Epidermal melanocyte (primary cell): ENCODE measurements at regions not wholly inside any gene's neighbourhood (a gene's known extent, or its start where the extent isn't known, plus 50 kb on each side); places are given as distances from the start of the nearest gene placed in this dataset.
"Not testable (repeated sequence)": the region's sequence is repeated elsewhere in the genome, so short reads cannot be mapped to it uniquely, and the experiment has no call there.

Experiments used
- DNase-seq: peaks from one replicate; pipeline ENCODE4 v3.0.0; 2011; ENCODE audit warnings: low spot score; ENCODE audit not compliant: insufficient read length

DNA sequence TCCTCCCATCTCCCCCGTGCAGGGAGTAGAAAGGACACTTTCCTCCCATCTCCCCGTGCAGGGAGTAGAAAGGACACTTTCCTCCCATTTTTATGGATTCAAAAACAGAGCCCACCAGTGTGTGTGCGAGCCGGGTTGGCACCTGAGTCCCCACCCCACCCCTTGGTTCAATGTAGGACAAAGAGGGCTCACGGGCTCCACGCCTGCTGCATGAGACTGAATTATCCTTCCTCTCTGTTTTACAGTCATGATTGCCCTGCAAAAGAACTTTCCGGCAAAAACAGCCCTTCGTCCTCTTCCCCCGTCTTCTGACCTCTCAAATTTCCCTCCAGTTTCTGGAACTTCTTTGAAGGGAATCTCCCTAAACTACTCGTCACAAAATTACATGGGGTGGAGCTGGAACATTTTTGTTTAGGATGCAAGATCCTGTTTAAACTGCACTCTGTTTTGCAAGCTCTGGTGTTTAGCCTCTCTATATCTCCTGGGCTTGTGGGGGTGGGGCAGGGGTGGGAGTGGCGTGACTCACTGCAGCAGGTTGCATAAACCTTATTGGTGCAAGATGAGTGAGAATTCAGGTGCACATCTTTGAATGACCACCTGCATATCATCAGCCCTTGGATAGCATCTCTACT lies 99.8 kb downstream of the PSMG1 start:
- no peak for DNase-seq

DNA sequence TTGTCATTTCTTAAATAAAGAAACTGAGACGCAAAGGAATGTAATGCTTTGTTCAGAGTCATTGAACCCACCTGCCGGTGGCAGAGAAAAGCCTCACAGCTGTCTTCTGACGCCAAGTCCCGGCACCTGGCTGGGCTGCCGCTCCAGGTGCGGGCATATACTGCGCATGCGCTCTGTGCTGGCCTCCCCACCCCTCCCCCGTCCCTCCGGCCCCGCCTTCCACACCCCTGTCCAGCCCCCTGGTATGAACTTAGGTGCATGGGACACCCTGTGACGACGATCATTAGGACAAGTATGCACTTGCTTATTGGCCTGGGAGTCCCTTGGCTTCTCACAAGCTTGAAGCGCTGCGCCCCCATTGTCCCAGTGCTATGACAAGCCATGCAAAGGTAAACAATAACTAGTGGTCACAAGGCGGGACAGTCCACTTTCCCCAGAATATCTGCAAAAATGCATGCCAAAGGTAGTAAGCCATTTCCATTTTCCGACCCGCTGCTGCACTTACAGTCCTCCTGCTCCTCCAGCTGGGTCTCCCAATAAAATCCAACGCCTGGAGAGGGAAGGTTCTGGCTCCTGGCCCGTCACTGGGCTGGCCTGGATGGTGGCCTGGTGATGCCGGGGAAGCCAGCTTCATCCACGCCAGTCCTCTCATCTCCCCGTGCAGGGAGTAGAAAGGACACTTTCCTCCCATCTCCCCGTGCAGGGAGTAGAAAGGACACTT lies 100.4 kb downstream of the PSMG1 start:
- DNase-seq, result no peak

DNA sequence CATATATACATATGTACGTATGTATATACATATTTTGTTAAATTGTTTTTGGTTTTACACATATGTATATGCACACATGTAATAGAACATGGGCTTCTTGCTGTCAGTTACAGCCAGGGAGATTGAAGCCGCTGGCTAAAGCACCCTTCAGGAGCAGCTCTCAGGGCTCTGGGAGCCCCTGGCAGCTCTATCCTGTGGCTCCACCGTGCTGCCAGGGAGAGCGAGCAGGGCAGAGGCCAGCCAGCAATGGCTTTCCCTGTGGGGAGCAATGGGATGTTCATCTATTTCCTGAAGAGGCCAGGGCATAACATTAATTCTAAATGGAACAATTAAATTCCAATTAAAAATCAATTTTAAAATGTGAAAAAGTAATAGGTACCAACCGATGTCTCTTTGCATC lies 102.9 kb downstream of the PSMG1 start:
- no peak for DNase-seq

DNA sequence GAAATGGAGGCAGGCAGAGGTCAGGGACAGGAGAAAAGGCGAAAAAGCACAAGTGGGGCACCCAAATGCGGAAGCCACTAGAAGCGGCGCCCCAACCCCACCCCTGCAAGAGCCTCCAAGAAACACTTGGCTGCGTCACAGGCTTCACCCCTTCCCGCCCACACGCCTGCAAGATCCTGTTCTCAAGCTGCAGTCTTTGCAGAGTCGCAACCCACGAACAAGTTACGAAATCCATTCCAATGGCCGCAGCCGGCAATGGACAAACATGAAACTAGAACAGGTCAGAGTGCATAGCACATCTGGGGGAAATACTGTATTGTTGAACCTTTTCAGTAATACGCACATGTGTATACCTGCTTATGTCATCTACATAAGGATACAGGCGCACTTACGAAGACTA lies 103.6 kb downstream of the PSMG1 start:
- DNase-seq, result no peak

DNA sequence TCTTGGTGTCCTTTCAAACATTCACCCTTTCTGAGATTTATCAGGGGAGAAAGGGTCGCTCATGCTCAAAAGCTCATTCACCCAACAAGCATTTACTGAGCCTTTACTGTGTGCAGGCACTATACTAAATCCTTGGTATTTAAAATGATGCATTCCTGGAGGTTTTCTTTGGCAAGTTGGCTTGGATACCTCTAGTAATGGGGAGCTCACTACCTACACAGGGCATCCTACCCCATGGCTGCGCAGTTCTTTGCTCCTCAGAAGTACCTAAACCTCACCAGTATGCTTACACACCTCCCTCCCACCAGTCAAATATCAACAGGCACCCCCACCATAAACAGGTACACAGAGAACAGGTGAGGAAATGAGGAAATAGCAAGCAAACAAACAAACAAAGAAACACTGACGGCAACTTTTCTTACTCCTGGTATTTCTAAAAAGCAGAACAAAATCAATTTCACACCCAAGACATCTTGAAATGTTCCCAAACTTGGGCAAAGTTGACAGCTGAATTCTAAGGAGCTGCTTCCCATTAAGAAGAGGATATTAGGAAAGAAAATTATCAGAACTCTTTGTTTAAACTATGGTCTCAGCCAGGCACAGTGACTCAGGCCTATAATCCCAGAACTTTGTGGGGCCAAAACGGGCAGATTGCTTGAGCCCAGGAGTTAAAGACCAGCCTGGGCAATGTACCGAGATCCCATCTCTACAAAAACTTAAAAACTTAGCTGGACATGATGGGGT lies 104.8 kb downstream of the PSMG1 start:
- DNase-seq, result no peak

DNA sequence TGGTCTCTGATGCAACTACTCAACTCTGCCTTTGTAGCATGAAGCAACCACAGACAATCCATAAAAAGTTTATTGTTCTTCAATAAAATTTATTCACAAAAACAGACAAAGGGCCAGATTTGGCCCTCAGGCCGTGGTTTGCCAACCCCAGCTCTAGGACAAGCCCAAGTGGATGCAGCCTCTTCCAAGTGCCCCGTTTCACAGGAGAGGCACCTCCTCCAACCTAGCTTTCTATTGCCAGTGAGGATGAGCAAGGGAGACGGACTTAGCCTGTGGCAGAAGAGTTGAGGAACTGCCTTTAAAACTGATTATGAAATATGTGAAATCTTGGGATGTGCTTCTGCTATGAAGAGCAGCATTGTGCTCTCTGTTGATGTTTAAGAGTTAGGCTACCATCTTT lies 105.4 kb downstream of the PSMG1 start:
- no peak for DNase-seq

DNA sequence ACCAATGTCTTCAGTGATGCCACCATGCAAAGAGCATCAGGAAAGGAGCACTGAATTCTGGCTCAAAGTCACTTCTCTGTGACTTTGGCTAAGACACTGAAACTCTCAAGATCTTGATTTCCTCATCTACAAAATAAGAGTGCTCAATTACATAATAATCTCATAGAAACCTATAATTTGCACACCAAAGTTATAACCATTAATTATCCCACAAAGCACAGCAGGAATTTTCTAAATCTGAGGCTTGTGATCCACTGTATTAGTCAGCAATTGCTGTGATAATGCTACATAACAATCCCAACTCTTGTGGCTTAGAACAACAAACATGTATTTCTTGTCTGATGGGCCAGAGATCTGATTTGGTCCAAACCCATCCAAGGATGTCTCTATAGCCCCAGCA lies 108.7 kb downstream of the PSMG1 start:
- DNase-seq, result no peak

DNA sequence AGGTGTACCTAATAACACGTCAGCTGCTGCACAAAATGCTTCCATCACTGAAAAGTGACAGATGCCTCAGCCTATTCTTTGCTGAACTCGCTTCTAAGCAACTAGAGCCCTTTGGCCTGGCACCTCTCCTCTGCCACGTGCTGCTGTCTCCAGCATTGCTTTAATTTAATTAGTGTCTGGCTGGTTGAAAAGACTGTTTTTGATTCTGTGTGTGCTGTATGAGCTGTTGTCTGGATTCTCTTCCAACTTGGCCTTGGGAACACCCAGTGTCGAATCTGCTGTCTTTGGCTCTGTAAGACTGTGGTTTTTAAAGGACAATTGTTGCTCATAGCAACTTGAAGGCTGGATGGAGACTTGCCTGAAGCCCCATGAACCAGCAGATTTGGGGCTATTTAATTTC lies 109.5 kb downstream of the PSMG1 start:
- no peak for DNase-seq

DNA sequence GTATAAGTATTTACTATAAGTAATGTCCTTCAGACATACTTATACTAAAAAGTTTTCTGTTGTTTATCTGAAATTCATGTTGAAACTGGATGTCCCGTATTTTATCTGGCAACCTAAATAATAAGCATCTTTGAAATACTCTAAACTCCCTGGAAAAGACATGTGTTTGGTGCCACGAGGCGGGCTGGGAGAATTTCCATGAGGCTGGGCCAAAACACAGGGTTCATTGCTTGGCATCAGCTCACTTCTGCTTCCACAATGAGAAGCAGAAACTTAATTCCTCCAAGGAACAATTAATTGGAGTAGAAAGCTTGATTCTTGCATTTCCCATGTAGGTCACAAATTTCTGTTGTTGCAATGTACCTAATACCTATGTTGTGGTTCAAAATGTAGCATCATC lies 110.2 kb downstream of the PSMG1 start:
- DNase-seq, result no peak

DNA sequence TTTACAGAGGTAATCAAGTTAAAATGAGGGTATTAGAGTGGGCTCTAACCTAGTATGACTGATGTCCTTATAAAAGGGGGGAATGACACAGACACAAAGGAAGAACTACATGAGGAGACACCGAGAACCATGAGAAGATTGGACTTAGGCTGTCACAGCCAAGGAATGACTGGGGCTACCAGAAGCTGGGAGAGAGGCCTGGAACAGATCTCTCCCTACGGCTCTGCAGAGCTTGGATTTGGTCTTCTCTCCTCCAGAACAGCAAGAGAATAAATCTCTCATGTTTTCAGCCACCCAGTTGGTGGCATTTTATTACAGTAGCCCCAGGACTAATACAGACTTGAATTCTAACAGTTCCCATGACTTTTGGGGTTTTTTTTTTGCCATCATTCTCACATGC lies 110.8 kb downstream of the PSMG1 start:
- no peak for DNase-seq

DNA sequence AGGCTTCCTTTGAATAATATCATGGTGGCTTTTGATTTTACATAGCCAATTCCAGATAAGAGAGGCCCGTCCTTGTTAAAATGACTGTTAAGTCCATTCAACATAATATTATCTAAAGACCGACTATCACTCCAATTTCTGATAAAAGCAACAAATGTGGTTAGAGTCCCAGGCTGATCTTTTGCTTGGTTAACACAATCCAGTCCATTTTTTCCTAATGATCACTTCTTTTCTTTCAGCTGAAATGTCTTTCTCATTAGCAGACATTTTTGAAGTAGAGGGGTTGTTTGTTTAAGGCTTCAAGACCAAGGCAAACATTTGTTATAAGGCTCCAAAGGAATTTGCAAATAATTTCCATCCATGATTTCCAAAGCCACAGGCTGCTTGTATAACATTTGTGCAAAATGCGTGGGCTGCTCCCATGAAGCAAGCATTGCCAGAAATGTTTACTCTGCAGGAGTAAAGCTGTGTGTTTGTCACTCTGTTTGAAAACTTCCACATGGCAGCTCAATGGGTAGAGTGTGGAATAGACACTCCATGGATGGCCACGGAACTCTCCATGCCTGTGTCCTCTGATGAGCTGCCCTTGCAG lies 111.5 kb downstream of the PSMG1 start:
- DNase-seq, result no peak

DNA sequence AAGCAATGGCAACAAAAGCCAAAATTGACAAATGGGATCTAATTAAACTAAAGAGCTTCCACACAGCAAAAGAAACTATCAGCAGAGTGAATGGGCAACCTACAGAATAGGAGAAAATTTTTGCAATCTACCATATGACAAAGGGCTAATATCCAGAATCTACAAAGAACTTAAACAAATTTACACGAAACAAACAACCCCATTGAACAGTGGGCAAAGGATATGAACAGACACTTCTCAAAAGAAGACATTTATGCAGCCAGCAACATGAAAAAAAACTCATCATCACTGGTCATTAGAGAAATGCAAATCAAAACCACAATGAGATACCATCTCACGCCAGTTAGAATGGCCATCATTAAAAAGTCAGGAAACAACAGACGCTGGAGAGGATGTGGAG lies 113.4 kb downstream of the PSMG1 start:
- not testable (repeated sequence) for DNase-seq

DNA sequence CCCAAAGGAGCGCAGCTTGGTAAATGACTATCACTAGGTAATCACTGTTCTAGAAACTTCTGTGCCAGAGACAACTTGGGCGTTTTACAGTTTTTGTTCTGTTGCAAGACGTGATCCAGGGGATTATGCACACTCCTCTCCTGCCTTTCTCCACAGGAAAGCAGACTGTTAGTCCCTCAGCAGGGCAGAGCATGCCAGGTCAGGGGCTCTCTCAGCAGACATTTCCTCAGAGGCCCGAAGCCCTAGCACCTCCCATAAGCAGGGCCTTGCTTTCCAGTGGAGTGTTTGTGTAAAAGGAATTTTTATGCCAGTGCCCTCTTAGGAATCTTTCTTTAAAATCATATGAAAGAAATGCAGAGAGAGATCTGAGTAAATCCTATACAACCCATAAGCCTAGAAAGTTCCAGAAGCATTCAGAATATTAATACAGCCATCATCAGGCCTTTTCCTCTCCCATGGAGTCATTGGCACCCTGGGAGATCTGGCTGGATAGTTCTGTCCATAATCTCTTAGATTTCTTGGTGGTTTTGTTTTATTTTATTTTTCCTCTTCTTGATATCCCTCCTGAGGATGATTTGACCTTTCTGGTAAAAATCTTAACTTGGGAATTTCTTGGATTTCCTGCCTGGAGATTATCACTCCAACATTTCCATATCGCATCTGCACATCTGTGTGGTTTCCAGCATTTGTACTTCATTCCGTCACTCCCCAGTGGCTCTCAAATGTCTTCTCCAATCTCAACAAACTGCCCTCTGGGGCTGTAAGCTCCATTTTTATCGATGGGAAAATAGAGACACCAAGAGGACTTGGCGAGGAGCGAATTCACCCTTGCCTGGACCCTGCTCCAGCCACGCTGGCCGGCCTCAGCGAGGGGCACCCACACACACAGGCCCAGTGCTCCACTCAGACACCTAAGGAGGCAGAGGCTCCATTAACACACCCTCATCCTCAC lies 116.1 kb downstream of the PSMG1 start:
- DNase-seq, result no peak

DNA sequence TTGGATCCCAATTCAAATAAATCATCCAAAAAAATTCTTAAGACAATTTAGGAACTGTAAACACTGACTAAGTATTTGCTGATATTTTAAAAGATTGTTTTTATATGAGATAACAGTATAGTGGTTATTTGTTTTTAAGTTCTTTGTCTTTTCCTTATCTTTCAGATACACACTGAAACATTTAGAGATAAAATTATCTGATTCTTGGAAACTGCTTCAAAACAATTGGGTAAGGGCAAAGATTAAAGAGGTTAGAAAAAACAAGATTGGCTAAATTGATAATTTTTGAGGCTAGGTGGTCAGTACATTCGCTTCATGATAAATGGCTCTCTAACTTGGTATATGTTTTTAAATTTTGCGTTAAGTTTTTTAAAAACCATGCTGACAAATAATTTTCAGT lies 117.3 kb downstream of the PSMG1 start:
- no peak for DNase-seq

DNA sequence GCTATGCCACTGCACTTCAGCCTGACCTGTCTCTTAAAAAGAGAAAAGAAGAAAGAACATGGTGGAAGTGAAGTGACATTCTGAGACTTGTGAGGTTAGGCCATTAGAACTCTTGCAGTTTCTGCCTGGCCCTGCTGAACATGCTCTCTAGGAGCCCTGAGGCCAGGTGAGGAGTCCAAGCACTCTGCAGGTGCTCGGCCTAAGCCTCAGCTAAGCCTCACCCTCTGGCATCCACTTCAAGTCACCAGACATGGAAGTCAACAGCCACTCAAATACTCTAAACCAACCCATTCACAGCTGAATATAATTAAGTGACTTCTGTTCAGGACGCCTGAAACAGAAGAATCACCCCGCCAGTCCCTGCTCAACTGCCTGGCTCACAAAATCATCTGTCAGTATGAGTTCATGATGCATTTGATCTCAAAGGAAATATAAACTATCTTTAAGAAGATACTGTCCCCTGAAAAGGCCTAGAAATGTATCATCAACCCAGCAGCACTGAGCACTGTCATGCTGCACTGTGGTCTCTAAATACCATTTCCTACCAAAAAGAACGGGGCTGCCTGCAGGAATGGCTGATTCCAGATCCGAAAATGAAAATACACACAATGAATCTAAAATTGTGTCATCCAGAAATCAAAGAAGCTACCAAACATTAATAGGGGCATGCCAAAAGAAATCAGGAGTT lies 118.8 kb downstream of the PSMG1 start:
- no peak for DNase-seq

DNA sequence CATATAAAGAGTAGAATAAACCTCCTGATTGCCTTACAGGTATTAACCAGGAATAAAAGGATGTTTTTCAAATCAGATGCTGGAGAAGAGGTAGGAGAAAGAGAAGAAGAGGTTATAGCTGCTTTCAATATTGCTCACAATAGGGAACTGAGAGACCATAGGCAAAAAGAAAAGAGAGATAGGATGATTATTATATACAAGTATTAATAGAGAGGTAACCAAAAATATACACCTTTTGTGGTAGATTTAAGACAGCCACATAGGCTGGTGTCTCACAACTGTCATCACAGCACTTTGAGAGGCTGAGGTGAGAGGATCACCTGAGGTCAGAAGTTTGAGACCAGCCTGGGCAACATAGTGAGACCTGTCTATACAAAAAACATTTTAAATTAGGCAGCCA lies 119.7 kb downstream of the PSMG1 start:
- DNase-seq, result no peak

DNA sequence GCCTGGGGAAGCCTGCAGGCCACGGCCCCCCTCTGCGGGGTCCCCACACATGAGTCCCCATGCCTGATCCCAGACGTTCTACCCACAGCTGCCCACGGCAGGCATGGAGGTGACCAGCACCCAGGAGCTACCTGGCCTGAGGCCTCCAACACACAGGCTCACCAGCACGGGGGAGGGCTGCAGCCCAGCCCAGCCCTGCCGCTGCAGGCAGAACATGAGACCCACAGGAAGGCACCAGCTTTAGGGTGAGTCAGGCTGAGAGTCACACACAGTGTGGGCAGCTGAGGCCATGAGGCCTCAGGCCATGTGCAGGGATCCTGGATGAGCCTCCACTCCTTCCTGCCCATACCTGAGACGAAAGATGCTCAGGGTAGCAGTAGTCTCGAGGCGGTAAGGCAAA lies 121.1 kb downstream of the PSMG1 start:
- no peak for DNase-seq

DNA sequence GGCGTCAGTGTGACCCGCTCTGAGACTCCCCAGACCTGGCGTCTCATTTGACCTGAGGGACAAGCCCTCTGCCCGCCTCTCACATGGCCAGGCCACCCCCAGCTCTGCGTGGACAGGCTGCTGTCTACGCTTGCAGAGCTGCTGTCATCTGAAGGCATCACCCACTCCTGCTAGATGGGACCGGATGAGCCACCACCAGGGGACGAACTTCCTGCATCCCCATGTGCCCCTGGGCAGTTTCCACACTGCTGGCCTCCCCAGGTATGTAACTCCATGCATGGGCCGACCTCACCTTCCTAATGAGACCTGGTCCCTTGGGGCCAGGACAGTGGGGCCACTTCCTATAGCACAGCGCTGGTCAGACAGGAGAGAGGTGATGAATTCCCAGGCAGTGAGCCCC lies 121.5 kb downstream of the PSMG1 start:
- no peak for DNase-seq

DNA sequence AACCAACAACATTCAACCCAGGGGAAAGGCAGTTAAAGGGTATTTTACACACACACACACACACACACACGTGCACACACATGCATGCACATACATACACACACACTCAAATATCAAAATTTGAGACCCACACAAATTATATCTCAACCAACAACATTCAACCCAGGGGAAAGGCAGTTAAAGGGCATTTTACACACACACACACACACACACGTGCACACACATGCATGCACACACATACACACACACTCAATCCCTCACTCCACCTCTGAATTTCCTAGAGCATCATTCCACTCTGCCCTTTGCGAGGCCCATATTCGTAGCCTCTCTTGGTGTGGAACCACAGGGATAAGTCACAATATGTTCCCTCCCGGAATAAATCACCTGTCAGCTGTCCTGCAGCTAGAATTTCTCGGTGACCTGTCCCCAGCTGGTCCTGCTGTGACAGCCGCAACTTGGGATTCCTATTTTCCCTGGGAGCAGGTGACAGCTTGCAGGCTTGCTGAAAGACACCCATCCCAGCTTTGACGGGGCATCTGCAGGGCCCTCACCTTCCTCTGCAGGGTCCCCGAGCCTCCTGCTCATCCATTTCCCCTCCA lies 122.7 kb downstream of the PSMG1 start:
- no peak for DNase-seq

DNA sequence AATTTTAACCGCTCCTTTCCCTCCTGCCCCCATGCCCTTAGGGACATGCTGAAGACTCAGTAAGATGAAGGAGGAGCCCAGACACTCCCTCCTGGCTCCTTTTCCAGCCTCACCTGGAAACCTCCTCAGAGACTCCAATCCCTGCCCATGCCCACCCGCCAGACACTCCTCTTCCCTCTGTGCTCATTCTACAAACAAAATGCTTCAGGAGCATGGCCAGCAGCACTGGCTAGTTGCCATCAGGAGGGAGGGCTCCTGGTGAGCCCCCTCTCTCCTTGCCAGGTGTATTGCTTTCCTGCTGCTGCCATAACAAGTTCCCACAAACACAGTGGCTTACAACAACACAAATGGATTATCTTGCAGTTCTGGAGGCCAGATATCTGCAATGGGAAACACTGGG lies 126.1 kb downstream of the PSMG1 start:
- no peak for DNase-seq
